C4-2B (cell line): ENCODE measurements at regions not wholly inside any gene's neighbourhood (a gene's known extent, or its start where the extent isn't known, plus 50 kb on each side); places are given as distances from the start of the nearest gene placed in this dataset.

Experiments used
- CTCF ChIP-seq: fragments of 450-650 bp; conservative IDR thresholded peaks from 2 replicates; pipeline ENCODE4 v1.5.1; 2017; ENCODE audit warnings: mild to moderate bottlenecking
- ZFX ChIP-seq: fragments of 450-650 bp; IDR thresholded peaks from 2 replicates; pipeline ENCODE4 v1.6.1; 2017

DNA sequence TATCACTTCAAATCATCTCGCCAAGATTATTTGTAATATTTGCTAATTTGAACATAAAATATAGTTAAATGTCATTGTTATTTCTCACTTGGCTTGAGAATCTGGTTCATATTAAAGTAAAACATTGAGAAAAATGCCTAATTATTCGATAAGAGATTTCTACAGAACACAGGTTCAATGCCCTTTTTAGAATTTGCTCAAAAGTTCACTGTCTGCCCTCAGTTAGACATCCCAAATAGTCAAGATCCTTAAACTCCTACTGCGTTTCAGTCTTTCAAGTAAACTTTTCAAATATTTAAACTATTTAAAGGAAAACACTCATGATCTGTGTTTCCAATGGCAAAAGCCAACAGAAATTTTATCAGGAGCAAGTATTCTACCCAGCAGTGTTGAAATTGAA, 204.1 kb upstream of the AGTR1 start:
- TF ChIP-seq CTCF (no peak), ZFX (no peak)
